Thyroid gland (tissue), 4 donors: ENCODE measurements at regions not wholly inside any gene's neighbourhood (a gene's known extent, or its start where the extent isn't known, plus 50 kb on each side); places are given as distances from the start of the nearest gene placed in this dataset.

ENCODE experiments used
- DNase-seq, 2 donors: peaks; one replicate each; pipeline ENCODE4 v3.0.0-alpha.2; 2019
- H3K27ac ChIP-seq, 3 donors: fragments of 200-600 bp; sonication (generic); 1 replicate in 2 of 3; 2 replicates in 1 of 3; pipeline ENCODE4 v1.5.1; 2016 to 2019; ENCODE audit warnings: mild to moderate bottlenecking in 1 of 3, moderate library complexity in 1 of 3
- H3K27me3 ChIP-seq: fragments of 200-600 bp; sonication (generic); one replicate; pipeline ENCODE4 v1.5.1; 2019
- H3K36me3 ChIP-seq, 2 donors: fragments of 200-600 bp; sonication (generic); one replicate each; pipeline ENCODE4 v1.5.1; 2016 to 2019
- H3K4me1 ChIP-seq, 2 donors: fragments of 200-600 bp; sonication (generic); one replicate each; pipeline ENCODE4 v1.5.1; 2017 to 2019
- H3K4me3 ChIP-seq, 3 donors: fragments of 200-600 bp; sonication (generic); replicated peaks in 1 of 3; 1 replicate in 2 of 3; 2 replicates in 1 of 3; pipeline ENCODE4 v1.5.1; 2016; ENCODE audit warnings: mild to moderate bottlenecking in 1 of 3
- H3K9me3 ChIP-seq: fragments of 200-600 bp; sonication (generic); one replicate; pipeline ENCODE4 v1.5.1; 2017
- POLR2A ChIP-seq, 2 donors: fragments of 450-650 bp; IDR thresholded peaks; one replicate each; pipeline ENCODE4 v1.6.1; 2017; ENCODE audit warnings: antibody characterized with exemption in 2 of 2, mild to moderate bottlenecking in 2 of 2, moderate library complexity in 1 of 2
- WGBS, 2 donors: methylation state at CpG; one replicate each; pipeline ENCODE4 v1.1.5; 2017; 5-methylcytosine and 5-hydroxymethylcytosine counted together
- intact Hi-C: fragments of 100-400 bp; cut with DNase I; formaldehyde crosslinking; loops from one replicate; pipeline ENCODE4 v1.15.1; 2023
- TF ChIP-seq, protein P1 (sequence below), 6 experiments: fragments of 200-600 bp in 3 of 6; fragments of 450-650 bp in 3 of 6; sonication (generic) in 3 of 6; IDR thresholded peaks; one replicate each; pipeline ENCODE4 v1.5.1; 2016 to 2019; ENCODE audit warnings: antibody characterized with exemption in 6 of 6, mild to moderate bottlenecking in 2 of 6, inconsistent platforms in 1 of 6, moderate library complexity in 1 of 6

GRCh38 chr2:160683206-160683605, 189.6 kb upstream of the RBMS1 start:
- no peak overlapping the region for H3K27ac ChIP-seq
- no peak for DNase-seq
- no peaks in the 10 kb centered on the region for H3K9me3 ChIP-seq
- H3K4me3 ChIP-seq: no peak overlapping the region
- 90% methylated on average over 3 of the region's 3 CpGs for WGBS, 2 donors
- no peaks in the 10 kb centered on the region for H3K27me3 ChIP-seq
- no peak for TF ChIP-seq POLR2A (IDR thresholded peaks at IDR 0.05)
- TF ChIP-seq, protein P1, sequence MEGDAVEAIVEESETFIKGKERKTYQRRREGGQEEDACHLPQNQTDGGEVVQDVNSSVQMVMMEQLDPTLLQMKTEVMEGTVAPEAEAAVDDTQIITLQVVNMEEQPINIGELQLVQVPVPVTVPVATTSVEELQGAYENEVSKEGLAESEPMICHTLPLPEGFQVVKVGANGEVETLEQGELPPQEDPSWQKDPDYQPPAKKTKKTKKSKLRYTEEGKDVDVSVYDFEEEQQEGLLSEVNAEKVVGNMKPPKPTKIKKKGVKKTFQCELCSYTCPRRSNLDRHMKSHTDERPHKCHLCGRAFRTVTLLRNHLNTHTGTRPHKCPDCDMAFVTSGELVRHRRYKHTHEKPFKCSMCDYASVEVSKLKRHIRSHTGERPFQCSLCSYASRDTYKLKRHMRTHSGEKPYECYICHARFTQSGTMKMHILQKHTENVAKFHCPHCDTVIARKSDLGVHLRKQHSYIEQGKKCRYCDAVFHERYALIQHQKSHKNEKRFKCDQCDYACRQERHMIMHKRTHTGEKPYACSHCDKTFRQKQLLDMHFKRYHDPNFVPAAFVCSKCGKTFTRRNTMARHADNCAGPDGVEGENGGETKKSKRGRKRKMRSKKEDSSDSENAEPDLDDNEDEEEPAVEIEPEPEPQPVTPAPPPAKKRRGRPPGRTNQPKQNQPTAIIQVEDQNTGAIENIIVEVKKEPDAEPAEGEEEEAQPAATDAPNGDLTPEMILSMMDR (IDR thresholded peaks at IDR 0.05): no peak
- intact Hi-C loops: no loop called here
- no peaks in the 10 kb centered on the region for H3K4me1 ChIP-seq
- no peaks in the 10 kb centered on the region for H3K36me3 ChIP-seq

DNA sequence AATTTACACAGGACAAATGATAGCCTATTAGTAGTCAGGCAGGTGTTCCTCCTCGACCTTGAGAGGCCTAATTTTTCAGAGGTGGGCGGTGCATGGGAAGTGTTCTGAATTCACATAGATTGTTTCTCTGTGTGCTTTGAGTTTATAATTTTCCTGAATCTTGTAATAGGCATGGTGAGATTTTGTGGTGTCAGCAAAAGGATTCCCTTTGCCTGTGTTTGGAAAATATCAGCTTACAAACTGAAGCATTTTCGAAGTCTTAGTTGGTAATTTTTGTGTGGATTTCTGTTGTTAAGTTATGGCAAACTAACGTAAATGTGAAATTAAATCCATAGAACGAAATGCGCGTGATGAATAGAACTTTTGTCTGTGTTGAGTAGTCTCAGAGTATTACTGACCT, 194.0 kb upstream of the RBMS1 start:
- no peak overlapping the region for H3K27ac ChIP-seq
- no peaks in the 10 kb centered on the region for H3K27me3 ChIP-seq
- no peaks in the 10 kb centered on the region for H3K36me3 ChIP-seq
- H3K4me3 ChIP-seq: no peak overlapping the region
- TF ChIP-seq, protein P1 (IDR thresholded peaks at IDR 0.05): no peak
- TF ChIP-seq POLR2A (IDR thresholded peaks at IDR 0.05): no peak
- no peak for DNase-seq
- intact Hi-C loops: no loop called here
- H3K4me1 ChIP-seq: no peaks in the 10 kb centered on the region
- H3K9me3 ChIP-seq: no peaks in the 10 kb centered on the region
- 82 to 84% methylated on average over 7 of the region's 7 CpGs for WGBS, 2 donors

DNA sequence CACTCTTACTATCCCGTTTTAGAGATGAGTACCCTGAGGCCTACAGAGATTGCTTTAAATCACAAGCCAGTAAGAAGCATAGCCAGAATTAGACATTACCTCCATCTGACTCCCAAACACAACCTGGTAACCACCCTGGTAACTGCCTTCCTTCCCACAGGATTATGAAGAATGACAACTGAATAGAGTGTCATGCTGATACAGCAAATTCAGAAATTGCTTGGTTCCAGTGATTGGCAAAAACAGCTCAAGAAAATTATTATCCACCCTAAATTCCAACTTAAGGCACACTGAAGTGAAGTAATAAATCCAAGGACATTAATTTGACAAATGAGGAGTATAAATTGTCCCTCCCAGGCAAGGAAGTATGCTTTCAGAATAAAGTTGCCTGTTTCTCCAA, 195.8 kb upstream of the RBMS1 start:
- Histone ChIP-seq H3K4me3 (no peak overlapping the region), H3K9me3 (no peaks in the 10 kb centered on the region), H3K4me1 (no peaks in the 10 kb centered on the region), H3K36me3 (no peaks in the 10 kb centered on the region), H3K27me3 (no peaks in the 10 kb centered on the region), H3K27ac (no peak overlapping the region)
- 94% methylated on average over 1 of the region's 1 CpG for WGBS, 2 donors
- TF ChIP-seq, protein P1 (IDR thresholded peaks at IDR 0.05): no peak
- TF ChIP-seq POLR2A (IDR thresholded peaks at IDR 0.05): no peak
- intact Hi-C loops: no loop called here
- DNase-seq: no peak

DNA sequence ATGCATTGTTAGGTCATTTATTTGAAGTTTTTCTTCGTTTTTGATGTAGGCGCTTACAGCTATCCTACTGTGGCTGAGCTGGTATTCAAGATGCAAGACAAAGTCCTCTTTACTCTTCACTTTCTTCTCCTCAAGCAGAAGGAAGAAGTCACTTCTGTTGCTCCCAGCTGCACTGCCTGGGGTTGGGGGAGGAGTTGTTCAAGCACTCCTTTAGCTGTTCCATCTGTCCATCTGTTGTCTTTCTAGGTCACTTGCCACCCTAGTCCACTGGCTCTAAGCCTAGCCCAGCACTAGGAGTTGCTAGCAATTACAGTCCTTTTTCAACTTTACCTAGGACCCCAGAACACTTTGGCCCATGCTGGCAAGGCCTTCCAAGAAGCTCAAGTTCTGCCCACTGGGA, 200.6 kb upstream of the RBMS1 start:
- H3K36me3 ChIP-seq: no peaks in the 10 kb centered on the region
- H3K9me3 ChIP-seq: no peaks in the 10 kb centered on the region
- no peak overlapping the region for H3K27ac ChIP-seq
- no peak for TF ChIP-seq POLR2A (IDR thresholded peaks at IDR 0.05)
- TF ChIP-seq, protein P1 (IDR thresholded peaks at IDR 0.05): no peak
- intact Hi-C loops: no loop called here
- no peaks in the 10 kb centered on the region for H3K27me3 ChIP-seq
- H3K4me3 ChIP-seq: no peak overlapping the region
- WGBS, 2 donors: 86 to 92% methylated on average over 2 of the region's 2 CpGs
- no peak for DNase-seq
- H3K4me1 ChIP-seq: no peaks in the 10 kb centered on the region

GRCh38 chr2:160694631-160695030, 201.0 kb upstream of the RBMS1 start:
- WGBS, 2 donors: 79 to 94% methylated on average over 1 of the region's 2 CpGs
- no peaks in the 10 kb centered on the region for H3K36me3 ChIP-seq
- TF ChIP-seq POLR2A (IDR thresholded peaks at IDR 0.05): no peak
- TF ChIP-seq, protein P1 (IDR thresholded peaks at IDR 0.05): no peak
- H3K4me1 ChIP-seq: no peaks in the 10 kb centered on the region
- DNase-seq: no peak
- H3K9me3 ChIP-seq: no peaks in the 10 kb centered on the region
- intact Hi-C loops: no loop called here
- H3K27ac ChIP-seq: no peak overlapping the region
- no peaks in the 10 kb centered on the region for H3K27me3 ChIP-seq
- no peak overlapping the region for H3K4me3 ChIP-seq
